MG63 (cell line): ENCODE measurements at regions not wholly inside any gene's neighbourhood (a gene's known extent, or its start where the extent isn't known, plus 50 kb on each side); places are given as distances from the start of the nearest gene placed in this dataset.

Experiments used
- DNase-seq: peaks from one replicate; pipeline ENCODE4 v3.0.0-alpha.2; 2020
- H3K27me3 ChIP-seq: fragments of 250-450 bp; sonication (Bioruptor Pico); 2 replicates; pipeline ENCODE4 v1.5.1; 2020; ENCODE audit warnings: mild to moderate bottlenecking, moderate library complexity
- H3K36me3 ChIP-seq: fragments of 250-450 bp; sonication (Bioruptor Pico); 2 replicates; pipeline ENCODE4 v1.5.1; 2020; ENCODE audit warnings: mild to moderate bottlenecking, moderate library complexity
- H3K4me3 ChIP-seq: fragments of 250-450 bp; sonication (Bioruptor Pico); 2 replicates; pipeline ENCODE4 v1.5.1; 2020; ENCODE audit warnings: mild to moderate bottlenecking, moderate library complexity
- H3K9me3 ChIP-seq: fragments of 250-450 bp; sonication (Bioruptor Pico); 2 replicates; pipeline ENCODE4 v1.5.1; 2020; ENCODE audit warnings: mild to moderate bottlenecking, moderate library complexity

DNA sequence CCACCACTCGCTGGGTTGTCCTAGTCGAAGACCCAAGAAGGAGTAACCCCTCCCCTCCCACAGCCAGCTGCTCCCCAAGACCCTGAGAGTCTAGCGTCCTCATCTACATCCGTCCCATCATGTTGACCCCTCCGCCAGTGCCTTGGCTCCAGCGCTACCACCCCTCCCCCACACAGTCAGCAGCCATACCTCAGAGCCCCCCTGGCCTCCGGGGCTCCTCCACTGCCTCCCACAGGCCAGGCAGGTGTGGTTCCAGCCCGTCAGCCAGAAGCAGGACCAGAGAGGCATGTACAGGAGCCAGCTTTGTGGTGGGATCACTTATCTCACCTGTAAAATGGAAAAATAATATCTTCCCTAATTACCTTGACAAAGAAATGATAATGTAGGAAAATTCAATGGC, 51.5 kb upstream of the PHF21B start:
- H3K36me3 ChIP-seq: no peaks in the 10 kb centered on the region

DNA sequence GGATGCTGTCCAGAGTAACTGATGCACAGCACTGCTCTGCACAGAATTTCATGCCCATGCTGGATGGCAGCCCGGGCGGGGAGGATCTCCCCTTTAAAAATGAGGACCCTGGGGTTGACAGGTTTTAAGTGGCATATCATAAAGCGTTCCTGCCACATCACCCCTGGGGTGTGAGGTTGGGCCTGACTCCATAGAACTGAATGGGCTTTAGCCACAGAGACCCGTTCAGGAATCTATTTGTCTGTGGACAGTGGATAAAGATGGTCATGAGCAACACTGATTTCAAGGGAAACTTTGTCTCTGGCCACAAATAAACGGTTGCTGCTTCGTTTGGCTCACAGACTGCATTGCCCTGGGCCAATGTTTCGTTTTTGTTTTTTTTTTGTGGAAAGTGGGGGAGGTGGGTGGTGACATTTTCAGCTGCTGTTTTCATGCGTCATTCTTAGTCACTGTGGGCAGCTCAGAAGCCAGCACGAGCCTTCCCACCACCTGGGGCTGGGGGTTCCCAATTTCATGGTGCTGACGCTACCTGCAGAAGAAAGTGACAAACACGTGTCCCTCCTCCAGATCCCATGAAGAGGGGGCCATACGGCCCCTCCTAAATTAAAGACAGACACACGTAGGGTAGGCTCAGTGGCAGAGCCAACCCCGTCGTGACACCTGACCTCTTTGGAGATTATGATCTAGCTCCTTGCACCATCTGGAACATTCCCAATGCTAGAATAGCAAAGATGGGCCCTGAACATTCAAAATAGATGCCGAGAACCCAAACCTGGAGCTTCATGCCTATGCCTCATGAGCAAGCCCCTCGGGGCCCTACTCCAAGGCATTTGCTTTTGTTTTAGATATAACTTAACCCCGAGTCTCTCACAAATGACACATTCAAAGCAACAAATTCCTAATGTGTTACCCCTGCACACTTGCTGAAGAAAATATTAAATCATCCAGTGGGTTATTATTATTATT, 54.8 kb upstream of the PHF21B start:
- peak; percentile 66 for DNase-seq
- H3K4me3 ChIP-seq: no peak overlapping the region
- no peaks in the 10 kb centered on the region for H3K36me3 ChIP-seq
- H3K9me3 ChIP-seq: 0 out of 2 replicates have a peak, but pooled peaks cover 2% of the 10 kb centered on the region
- H3K27me3 ChIP-seq: no peaks in the 10 kb centered on the region

More for the DNA sequence above, 51.5 kb upstream of the PHF21B start:
- no peaks in the 10 kb centered on the region for H3K27me3 ChIP-seq
- H3K4me3 ChIP-seq: no peak overlapping the region
- H3K9me3 ChIP-seq: no peaks in the 10 kb centered on the region
- no peak for DNase-seq

DNA sequence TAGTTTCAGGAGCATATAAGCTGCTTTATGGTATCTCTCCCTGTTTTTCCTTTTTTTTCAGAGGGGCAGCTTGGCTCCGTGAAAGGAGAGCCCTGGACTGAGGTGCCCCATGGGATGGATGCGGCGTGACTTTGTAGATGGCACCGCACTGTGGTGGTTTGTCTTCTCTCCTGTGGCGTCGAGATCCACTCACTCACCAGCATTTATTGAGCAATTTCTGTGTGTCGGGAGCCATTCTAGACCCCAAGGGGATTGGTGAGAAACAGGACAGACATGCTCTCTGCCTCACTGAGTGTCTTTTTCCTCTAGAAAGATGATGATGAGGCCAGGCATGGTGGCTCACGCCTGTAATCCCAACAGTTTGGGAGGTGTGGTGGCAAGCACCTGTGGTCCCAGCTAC, 55.9 kb upstream of the PHF21B start:
- no peak overlapping the region for H3K4me3 ChIP-seq

DNA sequence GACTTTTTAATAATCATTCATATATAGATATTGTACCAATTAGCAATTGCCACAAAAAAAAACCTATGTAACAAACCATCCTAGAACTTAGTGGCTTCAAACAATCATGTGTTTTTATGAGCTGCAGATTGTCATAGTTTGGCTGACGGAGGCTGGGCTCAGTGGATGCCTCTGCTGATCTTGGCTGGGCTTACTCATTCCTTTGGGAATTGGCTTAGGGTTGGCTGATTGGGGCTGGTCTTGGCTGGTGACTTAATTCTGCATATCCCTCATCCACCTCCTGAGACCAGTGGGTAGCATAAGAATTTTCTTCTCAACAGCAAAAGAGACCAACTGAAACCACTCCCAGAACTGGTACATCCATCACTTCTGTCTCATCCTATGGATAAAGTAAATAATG, 57.9 kb upstream of the PHF21B start:
- H3K9me3 ChIP-seq: 0 out of 2 replicates have a peak, but pooled peaks cover 2% of the 10 kb centered on the region
- peak; percentile 26 for DNase-seq
- H3K36me3 ChIP-seq: no peaks in the 10 kb centered on the region
- H3K4me3 ChIP-seq: no peak overlapping the region
- no peaks in the 10 kb centered on the region for H3K27me3 ChIP-seq

More for the DNA sequence above, 55.9 kb upstream of the PHF21B start:
- DNase-seq: no peak
- H3K27me3 ChIP-seq: no peaks in the 10 kb centered on the region
- no peaks in the 10 kb centered on the region for H3K36me3 ChIP-seq
- H3K9me3 ChIP-seq: 0 out of 2 replicates have a peak, but pooled peaks cover 2% of the 10 kb centered on the region

DNA sequence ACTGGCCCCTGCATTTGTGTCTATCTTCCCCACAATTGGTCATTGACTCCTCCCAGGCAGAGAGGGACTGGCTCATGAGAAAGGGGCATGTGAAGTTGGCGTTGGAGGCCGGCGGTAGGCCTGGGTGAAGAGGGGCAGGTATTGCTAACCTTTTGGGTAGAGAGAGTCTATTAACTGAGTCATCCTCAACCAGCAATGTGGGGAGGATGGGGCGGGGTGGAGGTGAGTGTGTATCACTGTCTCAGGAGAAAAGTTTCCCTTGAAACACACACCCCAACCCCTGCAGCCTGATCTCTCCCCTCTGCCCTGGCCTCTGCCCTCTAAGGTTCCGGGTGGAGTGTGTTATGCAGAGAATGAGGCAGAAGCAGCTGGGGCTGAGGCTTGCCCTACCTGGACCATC, 60.1 kb upstream of the PHF21B start:
- no peaks in the 10 kb centered on the region for H3K27me3 ChIP-seq
- DNase-seq: no peak
- 0 out of 2 replicates have a peak, but pooled peaks cover 2% of the 10 kb centered on the region for H3K9me3 ChIP-seq
- H3K4me3 ChIP-seq: no peak overlapping the region
- H3K36me3 ChIP-seq: no peaks in the 10 kb centered on the region

DNA sequence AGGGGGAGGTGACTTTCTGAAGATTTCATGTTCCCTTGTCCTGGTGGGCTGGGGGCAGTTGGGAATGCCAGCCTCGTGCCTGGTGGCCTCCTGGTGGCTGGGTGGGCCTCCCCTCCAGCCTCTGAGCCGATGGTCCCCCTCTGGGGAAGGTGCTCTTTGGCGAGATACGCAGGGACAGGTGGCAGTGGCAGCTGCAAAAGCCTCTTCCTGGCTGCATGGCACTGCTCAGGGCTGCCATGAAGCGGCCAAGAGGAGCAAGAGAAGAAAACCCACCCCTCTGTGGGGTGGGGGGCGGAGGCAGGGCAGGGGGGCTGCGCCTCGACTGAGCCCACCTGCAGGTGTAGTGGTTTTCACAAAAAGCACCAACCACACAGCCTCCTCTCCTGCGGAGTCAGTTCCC, 61.8 kb upstream of the PHF21B start:
- Histone ChIP-seq H3K27me3 (no peaks in the 10 kb centered on the region), H3K4me3 (no peak overlapping the region), H3K36me3 (no peaks in the 10 kb centered on the region), H3K9me3 (0 out of 2 replicates have a peak, but pooled peaks cover 2% of the 10 kb centered on the region)
- no peak for DNase-seq

DNA sequence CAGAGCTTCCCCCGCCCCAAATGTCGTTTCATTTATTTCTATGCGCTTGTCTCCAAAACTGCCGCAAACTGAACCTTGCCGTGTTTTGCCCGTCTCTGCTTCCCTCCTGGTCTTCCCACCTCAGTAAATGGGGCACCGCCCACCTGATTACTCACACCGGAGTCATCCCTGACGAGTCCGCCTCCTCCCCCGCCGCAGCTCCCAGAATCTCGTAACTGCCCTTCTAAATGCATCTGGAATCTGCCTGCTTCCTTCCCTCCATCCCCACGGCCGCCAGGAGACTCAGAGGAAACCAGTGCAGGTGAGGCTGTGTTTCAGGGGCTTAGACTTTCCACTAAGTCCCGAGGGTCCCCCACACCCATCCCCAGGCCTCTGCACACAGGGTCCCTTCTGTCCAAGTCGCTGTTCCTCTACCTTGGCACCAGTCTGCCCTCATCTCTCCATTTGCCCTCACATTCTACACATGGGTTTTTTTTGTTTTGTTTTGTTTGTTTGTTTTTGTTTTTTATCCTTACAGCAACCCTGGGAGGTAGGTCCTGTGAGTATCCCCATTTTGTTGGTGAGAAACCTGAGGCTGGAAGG, 62.6 kb upstream of the PHF21B start:
- Histone ChIP-seq H3K36me3 (no peaks in the 10 kb centered on the region), H3K9me3 (0 out of 2 replicates have a peak, but pooled peaks cover 2% of the 10 kb centered on the region), H3K27me3 (peaks cover 2% of the 10 kb centered on the region), H3K4me3 (no peak overlapping the region)
- DNase-seq: peak; percentile 91

DNA sequence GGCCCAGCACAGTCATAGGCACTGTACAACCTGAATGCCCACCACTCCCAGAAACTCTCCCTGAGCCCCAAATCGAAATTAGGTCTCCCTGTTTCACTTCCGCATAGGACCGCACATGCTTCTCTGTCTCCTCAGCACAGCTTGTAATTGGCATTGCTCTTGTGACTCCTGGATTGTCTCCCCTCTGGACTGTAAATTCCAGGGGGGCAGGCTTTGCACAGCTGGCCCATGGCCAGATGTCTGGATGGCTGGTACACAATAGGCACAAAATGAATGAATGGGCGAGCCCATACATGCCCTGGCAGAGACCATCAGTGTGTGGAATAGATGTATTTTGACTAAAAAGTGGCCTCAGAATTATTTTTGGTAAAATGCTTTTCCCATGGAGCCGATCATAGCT, 63.3 kb upstream of the PHF21B start:
- no peak overlapping the region for H3K4me3 ChIP-seq
- H3K9me3 ChIP-seq: no peaks in the 10 kb centered on the region
- H3K36me3 ChIP-seq: no peaks in the 10 kb centered on the region
- peaks cover 9% of the 10 kb centered on the region for H3K27me3 ChIP-seq
- no peak for DNase-seq

DNA sequence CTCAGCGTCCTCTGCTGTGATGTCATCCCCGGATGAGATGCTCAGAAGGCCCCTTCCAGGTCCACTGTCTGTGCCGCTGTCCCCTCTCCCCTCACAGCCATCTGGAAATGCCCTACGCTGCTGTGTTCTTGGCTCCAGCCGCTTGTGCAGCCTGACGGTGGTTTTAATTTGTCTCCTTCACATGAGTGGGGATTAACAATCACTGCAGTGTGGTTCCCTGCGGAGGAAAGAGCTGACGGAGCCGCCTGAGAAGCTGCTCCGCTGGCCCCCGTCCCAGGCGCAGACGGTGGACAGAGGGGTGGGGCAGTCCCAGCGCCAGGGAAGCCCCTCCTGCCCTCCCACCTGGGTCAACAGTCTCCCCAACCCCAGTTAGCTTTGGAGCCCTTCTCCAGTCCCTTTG, 67.5 kb upstream of the PHF21B start:
- Histone ChIP-seq H3K27me3 (peaks cover 16% of the 10 kb centered on the region), H3K36me3 (no peaks in the 10 kb centered on the region), H3K9me3 (no peaks in the 10 kb centered on the region), H3K4me3 (no peak overlapping the region)
- DNase-seq: no peak

DNA sequence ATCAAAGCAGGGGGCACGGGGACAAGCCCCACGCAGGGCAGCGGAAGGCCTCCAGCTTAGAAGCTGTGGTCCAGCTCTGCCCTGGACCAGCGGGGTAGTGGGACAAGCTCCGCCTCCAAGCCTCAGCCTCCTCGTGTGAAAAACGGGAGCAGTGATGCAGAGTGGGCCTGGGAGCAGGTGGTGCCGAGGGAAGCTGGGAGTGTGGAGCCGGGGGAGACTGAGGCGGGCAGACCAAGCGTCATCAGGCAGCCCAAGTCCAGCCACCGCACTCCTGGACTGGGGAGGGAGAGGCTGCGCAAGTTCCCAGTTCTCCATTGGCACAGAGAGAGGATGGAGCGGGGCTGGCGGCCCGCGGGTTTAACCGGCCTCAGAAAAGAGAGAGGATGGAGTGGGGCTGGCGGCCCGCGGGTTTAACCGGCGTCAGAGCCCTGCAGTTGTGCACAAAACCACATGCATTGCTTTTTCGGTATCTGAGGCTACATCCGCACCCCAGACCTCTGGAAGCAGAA, 68.1 kb upstream of the PHF21B start:
- H3K36me3 ChIP-seq: no peaks in the 10 kb centered on the region
- H3K27me3 ChIP-seq: peaks cover 16% of the 10 kb centered on the region
- no peak for DNase-seq
- H3K4me3 ChIP-seq: no peak overlapping the region
- H3K9me3 ChIP-seq: no peaks in the 10 kb centered on the region

DNA sequence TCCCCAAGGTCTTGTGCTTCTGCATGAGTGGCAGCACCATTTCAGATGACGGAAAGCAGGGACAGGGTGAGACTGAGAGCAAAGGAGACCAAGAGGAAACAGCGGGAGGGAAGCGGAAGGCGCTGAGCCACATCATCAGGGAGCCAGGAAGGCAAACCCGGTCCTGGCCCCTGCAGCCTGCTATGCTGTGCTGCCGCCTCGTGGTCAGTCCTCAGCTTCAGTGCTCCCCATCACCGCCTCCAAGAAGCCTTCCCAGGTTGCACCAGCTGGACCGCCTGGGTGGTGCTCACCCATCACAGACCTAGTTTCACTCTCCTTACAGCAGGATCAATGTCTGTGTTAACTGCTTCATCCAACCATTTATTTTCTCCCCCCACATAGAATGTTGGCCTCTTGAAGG, 73.0 kb upstream of the PHF21B start:
- no peaks in the 10 kb centered on the region for H3K36me3 ChIP-seq
- H3K9me3 ChIP-seq: no peaks in the 10 kb centered on the region
- no peak for DNase-seq
- H3K4me3 ChIP-seq: no peak overlapping the region
- H3K27me3 ChIP-seq: peaks cover 10% of the 10 kb centered on the region

DNA sequence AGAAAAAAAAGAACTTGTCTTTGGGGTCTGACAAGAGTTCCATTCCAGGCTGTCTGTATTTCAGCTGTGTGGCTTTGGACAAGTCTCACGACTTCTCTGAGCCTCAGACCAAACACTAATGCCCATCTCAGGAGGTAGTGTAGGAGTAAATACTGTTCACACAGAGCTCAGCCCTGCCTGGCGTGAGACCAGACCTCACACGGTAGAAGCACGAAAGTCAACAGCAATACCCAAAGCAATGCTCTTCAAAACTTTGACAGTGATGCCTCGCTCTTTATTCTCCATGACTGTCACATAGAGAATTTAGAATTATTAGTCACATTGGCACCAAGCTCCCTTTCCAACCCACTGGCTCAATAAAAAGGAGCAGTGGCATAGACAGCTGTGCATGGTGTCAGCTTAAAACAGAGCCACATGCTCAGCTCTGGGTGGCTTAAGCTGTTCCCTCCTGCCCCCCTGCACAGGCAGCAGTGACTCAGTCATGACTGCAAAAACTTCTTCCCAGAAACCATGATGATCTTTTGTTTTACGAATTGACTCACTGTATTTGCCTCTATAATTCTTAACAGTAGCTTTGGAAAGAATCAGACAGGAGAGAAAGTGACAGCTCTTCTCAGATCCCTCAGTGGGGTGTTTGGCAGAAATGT, 74.0 kb upstream of the PHF21B start:
- DNase-seq: peak; percentile 83
- Histone ChIP-seq H3K36me3 (no peaks in the 10 kb centered on the region), H3K27me3 (peaks cover 1% of the 10 kb centered on the region; the same call in 1 of the 2 replicates), H3K4me3 (no peak overlapping the region), H3K9me3 (no peaks in the 10 kb centered on the region)

DNA sequence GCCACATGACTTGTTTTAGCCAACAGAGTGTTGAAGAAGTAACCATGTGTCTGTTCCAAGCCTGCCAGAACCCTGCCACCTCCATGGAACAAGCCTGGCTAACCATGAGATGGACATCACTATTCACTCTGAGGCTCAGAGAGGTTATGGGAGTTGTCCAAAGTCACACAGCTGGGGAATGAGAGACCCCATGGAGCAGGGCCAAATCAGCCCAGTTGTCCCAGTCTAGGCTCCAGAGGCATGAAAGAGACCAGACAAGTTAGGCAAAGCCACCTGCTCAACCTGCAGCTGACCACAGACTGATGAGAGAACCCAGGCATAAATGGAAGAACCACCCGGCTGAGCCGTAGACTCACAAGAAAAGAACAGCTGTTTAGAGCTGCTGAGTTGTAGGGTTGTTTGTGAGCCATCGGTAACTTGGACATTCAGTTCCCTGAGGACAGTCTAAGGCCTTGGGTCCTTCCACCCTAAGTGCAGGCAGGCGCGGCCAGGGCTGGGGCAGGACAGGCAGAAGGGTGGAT, 74.7 kb upstream of the PHF21B start:
- Histone ChIP-seq H3K9me3 (no peaks in the 10 kb centered on the region), H3K4me3 (no peak overlapping the region), H3K36me3 (no peaks in the 10 kb centered on the region), H3K27me3 (no peaks in the 10 kb centered on the region)
- DNase-seq: no peak

DNA sequence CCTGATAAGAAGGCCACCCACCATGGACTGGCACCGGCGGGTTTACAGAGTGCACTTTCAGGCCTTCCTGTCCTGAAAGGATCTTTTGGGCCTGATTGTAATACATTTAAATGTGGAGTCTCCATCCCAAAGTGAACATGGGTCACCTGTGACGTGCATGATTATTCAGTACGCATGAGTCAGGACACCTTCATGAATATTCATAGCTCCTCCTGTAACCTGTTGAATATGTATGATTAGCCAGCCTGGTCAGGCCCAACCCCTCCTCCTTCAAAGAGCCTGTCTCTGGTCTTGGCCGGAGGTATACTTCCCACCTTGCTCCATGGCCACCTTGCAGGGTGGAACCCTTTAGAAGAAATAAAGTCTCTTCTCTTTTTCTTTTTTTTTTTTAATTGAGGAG, 75.9 kb upstream of the NUP50 start:
- no peak overlapping the region for H3K4me3 ChIP-seq
- no peaks in the 10 kb centered on the region for H3K9me3 ChIP-seq
- H3K36me3 ChIP-seq: no peaks in the 10 kb centered on the region
- H3K27me3 ChIP-seq: no peaks in the 10 kb centered on the region
- no peak for DNase-seq

DNA sequence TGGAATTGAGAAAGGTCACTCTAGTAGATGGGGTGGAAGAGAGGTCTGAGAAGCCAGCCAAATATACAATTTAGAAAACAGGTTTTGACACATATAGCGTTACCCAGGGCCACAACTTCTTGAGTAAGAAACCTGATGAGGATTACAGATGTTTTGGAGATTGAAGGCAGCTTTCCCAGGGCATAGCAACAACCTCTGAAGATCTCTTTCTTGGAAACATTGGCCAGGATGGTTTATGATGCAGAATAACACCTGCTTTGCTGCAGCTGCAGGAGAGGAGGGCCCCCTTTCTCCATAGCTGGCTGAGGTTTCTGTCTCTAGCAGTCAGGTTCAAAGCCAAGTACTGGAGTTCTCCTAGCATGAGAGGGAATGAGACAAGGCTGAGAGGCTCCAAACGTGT, 75.1 kb upstream of the NUP50 start:
- DNase-seq: no peak
- Histone ChIP-seq H3K27me3 (no peaks in the 10 kb centered on the region), H3K36me3 (no peaks in the 10 kb centered on the region), H3K9me3 (no peaks in the 10 kb centered on the region), H3K4me3 (no peak overlapping the region)

DNA sequence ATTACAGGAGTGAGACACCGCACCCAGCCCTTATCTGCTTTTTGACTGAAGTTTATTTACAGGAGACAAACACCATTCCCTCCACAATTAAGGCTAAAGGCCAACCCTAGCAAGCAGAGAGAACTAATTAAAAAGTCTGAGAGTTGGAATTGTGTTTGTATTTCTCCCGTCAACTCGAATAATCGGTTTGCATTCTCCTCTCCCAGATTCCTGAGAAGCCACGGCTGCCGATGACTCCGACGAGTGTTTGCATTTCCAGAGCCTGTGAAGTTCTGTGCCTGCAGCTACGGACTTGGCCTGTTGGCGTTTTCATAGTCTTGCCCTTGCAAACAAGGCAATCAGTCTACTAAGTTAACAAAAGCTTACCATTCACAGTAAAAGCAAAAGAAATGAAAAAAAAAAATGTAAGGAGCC, 73.2 kb upstream of the NUP50 start:
- no peaks in the 10 kb centered on the region for H3K36me3 ChIP-seq
- no peak overlapping the region for H3K4me3 ChIP-seq
- no peak for DNase-seq
- no peaks in the 10 kb centered on the region for H3K9me3 ChIP-seq
- H3K27me3 ChIP-seq: no peaks in the 10 kb centered on the region
